Adrenal gland (tissue), 5 donors: ENCODE measurements at regions not wholly inside any gene's neighbourhood (a gene's known extent, or its start where the extent isn't known, plus 50 kb on each side); places are given as distances from the start of the nearest gene placed in this dataset.

Source experiments
- CTCF ChIP-seq, 6 experiments: fragments of 450-650 bp in 4 of 6; fragments of 200-600 bp in 2 of 6; sonication (generic) in 1 of 6; IDR thresholded peaks; 1 replicate in 5 of 6; 2 replicates in 1 of 6; pipeline versions ENCODE4 v1.5.1 to v1.8.0; 2016 to 2021; ENCODE audit warnings: antibody characterized with exemption in 6 of 6, mild to moderate bottlenecking in 2 of 6, moderate library complexity in 1 of 6
- POLR2A ChIP-seq, 2 donors: fragments of 450-650 bp; IDR thresholded peaks; one replicate each; pipeline ENCODE4 v1.6.1; 2017; ENCODE audit warnings: antibody characterized with exemption in 2 of 2, mild to moderate bottlenecking in 2 of 2, moderate library complexity in 1 of 2
- donor health status: DM: no; HTN: no; CAD: no.

- no peak for TF ChIP-seq CTCF (IDR thresholded peaks at IDR 0.05)
- no peak for TF ChIP-seq POLR2A (IDR thresholded peaks at IDR 0.05)
These were observed 148.1 kb downstream of the FAM76B start for GRCh38 chr11:95641495-95641894.
